Activated CD8-positive, alpha-beta T cell treated with anti-CD3 and anti-CD28 coated beads for 36 hours (primary cell): ENCODE measurements at regions not wholly inside any gene's neighbourhood (a gene's known extent, or its start where the extent isn't known, plus 50 kb on each side); places are given as distances from the start of the nearest gene placed in this dataset.

Experiments used
- ATAC-seq: fragments of 200-7000 bp; cut with Tn5 transposase; one replicate; pipeline ENCODE4 v1.10.0; 2021; ENCODE audit warnings: mild to moderate bottlenecking, moderate library complexity
- CTCF ChIA-PET: fragments of 350-600 bp; sonication (Branson Sonifier 250); formaldehyde crosslinking; loops from one replicate; lab custom pipeline; 2021; ENCODE audit warnings: antibody characterized with exemption; lab: Charles Lee
- POLR2A ChIA-PET: fragments of 350-600 bp; sonication (Branson Sonifier 250); formaldehyde crosslinking; loops from one replicate; lab custom pipeline; 2021; ENCODE audit warnings: antibody characterized with exemption; lab: Charles Lee
- DNase-seq: peaks from one replicate; pipeline ENCODE4 v3.0.0-alpha.2; 2020
- H3K27ac Mint-ChIP-seq: one replicate; pipeline ENCODE4 v1.8.0; 2021; ENCODE audit warnings: mild to moderate bottlenecking, mixed read lengths
- H3K27me3 Mint-ChIP-seq: one replicate; pipeline ENCODE4 v1.8.0; 2021; ENCODE audit warnings: mixed read lengths
- H3K36me3 Mint-ChIP-seq: one replicate; pipeline ENCODE4 v1.8.0; 2021; ENCODE audit warnings: low read depth, mixed read lengths
- H3K4me1 Mint-ChIP-seq: one replicate; pipeline ENCODE4 v1.8.0; 2021; ENCODE audit warnings: low read depth, mixed read lengths
- H3K4me3 Mint-ChIP-seq: one replicate; pipeline ENCODE4 v1.8.0; 2021; ENCODE audit warnings: mild to moderate bottlenecking, moderate library complexity, mixed read lengths
- H3K9me3 Mint-ChIP-seq: one replicate; pipeline ENCODE4 v1.8.0; 2021; ENCODE audit warnings: mixed read lengths
- intact Hi-C: fragments of 100-400 bp; cut with micrococcal nuclease; formaldehyde crosslinking; loops from one replicate; pipeline ENCODE4 v1.10.0; 2022
- TF ChIP-seq, protein P1 (sequence below): fragments of 200-600 bp; IDR thresholded peaks from one replicate; pipeline ENCODE4 v1.8.0; 2022; ENCODE audit warnings: antibody characterized with exemption, mild to moderate bottlenecking

- H3K9me3 Mint-ChIP-seq: no peaks in the 10 kb centered on the region
- peaks cover 8% of the 10 kb centered on the region for H3K27me3 Mint-ChIP-seq
- H3K27ac Mint-ChIP-seq: no peak overlapping the region
- ChIA-PET CTCF (interaction anchor here (0.8 kb wide), 1 partner anchor 220 kb away, joined by 4 read pairs; no protein-coding TSS in a partner anchor), POLR2A (no interaction called here)
- H3K4me1 Mint-ChIP-seq: no peaks in the 10 kb centered on the region
- DNase-seq (no peak), ATAC-seq (no peak)
- TF ChIP-seq, protein P1, sequence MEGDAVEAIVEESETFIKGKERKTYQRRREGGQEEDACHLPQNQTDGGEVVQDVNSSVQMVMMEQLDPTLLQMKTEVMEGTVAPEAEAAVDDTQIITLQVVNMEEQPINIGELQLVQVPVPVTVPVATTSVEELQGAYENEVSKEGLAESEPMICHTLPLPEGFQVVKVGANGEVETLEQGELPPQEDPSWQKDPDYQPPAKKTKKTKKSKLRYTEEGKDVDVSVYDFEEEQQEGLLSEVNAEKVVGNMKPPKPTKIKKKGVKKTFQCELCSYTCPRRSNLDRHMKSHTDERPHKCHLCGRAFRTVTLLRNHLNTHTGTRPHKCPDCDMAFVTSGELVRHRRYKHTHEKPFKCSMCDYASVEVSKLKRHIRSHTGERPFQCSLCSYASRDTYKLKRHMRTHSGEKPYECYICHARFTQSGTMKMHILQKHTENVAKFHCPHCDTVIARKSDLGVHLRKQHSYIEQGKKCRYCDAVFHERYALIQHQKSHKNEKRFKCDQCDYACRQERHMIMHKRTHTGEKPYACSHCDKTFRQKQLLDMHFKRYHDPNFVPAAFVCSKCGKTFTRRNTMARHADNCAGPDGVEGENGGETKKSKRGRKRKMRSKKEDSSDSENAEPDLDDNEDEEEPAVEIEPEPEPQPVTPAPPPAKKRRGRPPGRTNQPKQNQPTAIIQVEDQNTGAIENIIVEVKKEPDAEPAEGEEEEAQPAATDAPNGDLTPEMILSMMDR: no peak
- intact Hi-C loops: no loop called here
- no peaks in the 10 kb centered on the region for H3K36me3 Mint-ChIP-seq
- no peak overlapping the region for H3K4me3 Mint-ChIP-seq
These were observed 216.3 kb upstream of the NRP1 start for GRCh38 chr10:33550811-33551210.

DNA sequence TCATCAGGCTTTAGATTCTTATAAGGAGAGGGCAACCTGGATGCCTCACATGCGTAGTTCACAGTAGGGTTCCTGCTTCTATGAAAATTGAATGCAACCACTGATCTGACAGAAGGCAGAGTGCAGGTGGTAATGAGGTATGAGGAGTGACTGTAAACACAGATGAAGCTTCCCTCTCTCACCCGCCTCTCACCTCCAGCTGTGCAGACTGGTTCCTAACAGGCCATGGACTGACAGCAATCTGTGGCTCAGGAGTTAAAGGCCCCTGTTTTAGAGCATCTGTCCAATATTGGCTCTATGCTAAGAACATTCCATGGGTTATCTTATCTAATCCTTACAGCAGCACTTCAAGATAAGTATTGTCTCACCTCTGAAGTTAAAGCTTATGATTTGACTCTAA is 213.5 kb upstream of the NRP1 start:
- ATAC-seq (no peak), DNase-seq (no peak)
- peaks cover 7% of the 10 kb centered on the region for H3K27me3 Mint-ChIP-seq
- H3K9me3 Mint-ChIP-seq: peaks cover 3% of the 10 kb centered on the region
- intact Hi-C loops: no loop called here
- no peak overlapping the region for H3K4me3 Mint-ChIP-seq
- H3K36me3 Mint-ChIP-seq: no peaks in the 10 kb centered on the region
- no peak overlapping the region for H3K27ac Mint-ChIP-seq
- CTCF ChIA-PET: interaction anchor here (1.0 kb wide), 1 partner anchor 539 kb away, joined by 3 read pairs; no protein-coding TSS in a partner anchor
- TF ChIP-seq, protein P1: no peak
- POLR2A ChIA-PET: no interaction called here
- H3K4me1 Mint-ChIP-seq: no peaks in the 10 kb centered on the region

DNA sequence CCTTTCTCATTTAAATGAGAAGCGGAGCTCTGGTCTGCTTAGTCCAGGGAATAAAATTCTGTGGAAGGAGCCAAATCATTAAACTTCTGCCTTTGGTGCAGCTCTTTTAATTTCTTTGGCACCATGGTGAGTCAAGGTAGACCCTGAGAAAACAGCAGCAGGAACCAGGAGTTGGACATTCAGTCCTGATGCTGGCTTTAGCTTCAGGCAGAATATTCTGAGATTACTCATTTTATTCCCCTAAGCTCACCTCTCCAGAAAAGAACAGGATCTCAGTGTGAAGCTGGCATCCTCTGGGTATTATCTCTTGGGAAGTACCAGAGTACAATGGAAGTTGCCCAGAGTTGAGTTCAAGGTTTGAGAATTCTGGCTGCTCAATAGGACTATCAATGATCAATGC is 211.6 kb upstream of the NRP1 start:
- ChIA-PET POLR2A (no interaction called here), CTCF (no interaction called here)
- Mint-ChIP-seq H3K27ac (no peak overlapping the region), H3K36me3 (no peaks in the 10 kb centered on the region), H3K9me3 (peaks cover 5% of the 10 kb centered on the region), H3K27me3 (peaks cover 9% of the 10 kb centered on the region), H3K4me1 (no peaks in the 10 kb centered on the region), H3K4me3 (no peak overlapping the region)
- DNase-seq: no peak
- TF ChIP-seq, protein P1: no peak
- no peak for ATAC-seq
- intact Hi-C loops: no loop called here

- POLR2A ChIA-PET: no interaction called here
- TF ChIP-seq, protein P1: no peak
- no peak overlapping the region for H3K4me3 Mint-ChIP-seq
- H3K4me1 Mint-ChIP-seq: no peaks in the 10 kb centered on the region
- DNase-seq (no peak), ATAC-seq (no peak)
- intact Hi-C loops: no loop called here
- CTCF ChIA-PET: no interaction called here
- H3K27me3 Mint-ChIP-seq: peaks cover 10% of the 10 kb centered on the region
- H3K27ac Mint-ChIP-seq: no peak overlapping the region
- no peaks in the 10 kb centered on the region for H3K36me3 Mint-ChIP-seq
- H3K9me3 Mint-ChIP-seq: peaks cover 5% of the 10 kb centered on the region
These were observed 208.5 kb upstream of the NRP1 start for GRCh38 chr10:33542752-33543505.

DNA sequence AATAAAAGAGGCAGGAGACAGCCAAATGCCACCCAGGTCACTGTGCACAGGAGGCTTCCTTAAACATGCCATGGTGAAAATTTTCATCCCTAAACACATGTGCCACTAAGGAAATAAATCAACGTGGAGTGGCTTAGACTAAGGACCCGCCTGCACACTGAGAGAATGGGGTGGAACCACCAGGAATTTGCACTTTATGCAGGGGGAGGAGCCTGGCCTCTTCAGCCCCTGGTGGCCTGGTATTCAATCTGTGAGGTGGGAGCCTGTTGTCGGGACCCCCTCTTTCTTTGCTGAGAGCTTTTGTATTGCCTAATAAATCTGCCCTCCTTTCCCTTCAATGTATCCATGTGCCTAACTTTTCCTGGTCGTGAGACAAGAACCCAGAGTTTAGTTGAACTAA is 204.6 kb upstream of the NRP1 start:
- no peak for ATAC-seq
- Mint-ChIP-seq H3K4me1 (no peaks in the 10 kb centered on the region), H3K36me3 (no peaks in the 10 kb centered on the region), H3K4me3 (no peak overlapping the region), H3K27me3 (peaks cover 12% of the 10 kb centered on the region), H3K9me3 (peaks cover 5% of the 10 kb centered on the region), H3K27ac (no peak overlapping the region)
- TF ChIP-seq, protein P1: no peak
- POLR2A ChIA-PET: no interaction called here
- CTCF ChIA-PET: no interaction called here
- intact Hi-C loops: no loop called here
- no peak for DNase-seq
